Amygdala (tissue), 56 donors: ENCODE measurements at regions not wholly inside any gene's neighbourhood (a gene's known extent, or its start where the extent isn't known, plus 50 kb on each side); places are given as distances from the start of the nearest gene placed in this dataset.

Experiments
- DNase-seq, 56 donors: peaks; one replicate each; lab custom pipeline; 2025; lab: John Stamatoyannopoulos, UW

GRCh38 chr4:157889788-157890187, 283.0 kb downstream of the GASK1B start:
- no peak for DNase-seq

- no peak for DNase-seq
These were observed 284.5 kb downstream of the GASK1B start for GRCh38 chr4:157888281-157888680.

- DNase-seq: no peak
These were observed 285.5 kb downstream of the GASK1B start for GRCh38 chr4:157887316-157887715.

GRCh38 chr4:157886645-157887044, 286.2 kb downstream of the GASK1B start:
- no peak for DNase-seq

GRCh38 chr4:157885811-157886210, 287.0 kb downstream of the GASK1B start:
- DNase-seq: peak in 8 of 56 donors; percentile 0 to 31 (median 8)

- DNase-seq: no peak
These were observed 289.9 kb downstream of the GASK1B start for GRCh38 chr4:157882901-157883300.

- DNase-seq: no peak
These were observed 292.1 kb downstream of the GASK1B start for GRCh38 chr4:157880761-157881160.

GRCh38 chr4:157854819-157855218, 318.0 kb downstream of the GASK1B start:
- no peak for DNase-seq

GRCh38 chr4:157840648-157841047, 332.2 kb downstream of the GASK1B start:
- no peak for DNase-seq

GRCh38 chr4:157840034-157840433, 332.8 kb downstream of the GASK1B start:
- DNase-seq: no peak

GRCh38 chr4:157838366-157838765, 334.5 kb downstream of the GASK1B start:
- DNase-seq: no peak

- DNase-seq: no peak
These were observed 335.6 kb downstream of the GASK1B start for GRCh38 chr4:157837071-157837703.

GRCh38 chr4:157832596-157832995, 340.2 kb downstream of the GASK1B start:
- DNase-seq: no peak

GRCh38 chr4:157824021-157824420, 348.8 kb downstream of the GASK1B start:
- no peak for DNase-seq

GRCh38 chr4:157821814-157822213, 351.0 kb downstream of the GASK1B start:
- DNase-seq: no peak

- DNase-seq: no peak
These were observed 352.9 kb downstream of the GASK1B start for GRCh38 chr4:157819693-157820464.

GRCh38 chr4:157818946-157819692, 353.7 kb downstream of the GASK1B start:
- DNase-seq: no peak

GRCh38 chr4:157810137-157810774, 362.6 kb downstream of the GASK1B start:
- DNase-seq: no peak

- no peak for DNase-seq
These were observed 363.9 kb downstream of the GASK1B start for GRCh38 chr4:157808796-157809383.

- DNase-seq: peak in 1 of 56 donors; percentile 13
These were observed 366.6 kb downstream of the GASK1B start for GRCh38 chr4:157806184-157806583.

- DNase-seq: no peak
These were observed 367.8 kb downstream of the GASK1B start for GRCh38 chr4:157804986-157805385.
